OCI-LY3 (cell line): ENCODE measurements at regions not wholly inside any gene's neighbourhood (a gene's known extent, or its start where the extent isn't known, plus 50 kb on each side); places are given as distances from the start of the nearest gene placed in this dataset.

Source experiments
- H2AFZ ChIP-seq: fragments of 200-600, 300-600 bp; shearing (Covaris generic); 2 replicates; pipeline ENCODE4 v1.6.0; 2014; ENCODE audit warnings: antibody characterized with exemption, low read depth, low read length
- H3K27ac ChIP-seq: fragments of 200-600, 300-600 bp; sonication (generic); 2 replicates; pipeline ENCODE4 v1.5.1; 2014; ENCODE audit warnings: mild to moderate bottlenecking, low read length, moderate library complexity, mixed read lengths
- H3K27me3 ChIP-seq: fragments of 200-600, 300-600 bp; sonication (generic); 2 replicates; pipeline ENCODE4 v1.6.1; 2014; ENCODE audit warnings: low read depth, low read length, mixed read lengths
- H3K36me3 ChIP-seq: fragments of 200-600, 300-600 bp; sonication (generic); replicated peaks from 2 replicates; pipeline ENCODE3; 2014; ENCODE audit warnings: low read depth, low read length, mixed read lengths
- H3K4me1 ChIP-seq: fragments of 300-600, 200-600 bp; sonication (generic); 2 replicates; pipeline ENCODE4 v1.6.1; 2014; ENCODE audit warnings: low read length, mixed read lengths
- H3K4me2 ChIP-seq: fragments of 200-600, 300-600 bp; sonication (generic); 2 replicates; pipeline ENCODE4 v1.6.1; 2014; ENCODE audit warnings: low read length, mixed read lengths
- H3K4me3 ChIP-seq: fragments of 300-600, 200-600 bp; sonication (generic); 2 replicates; pipeline ENCODE4 v1.5.1; 2014; ENCODE audit warnings: antibody characterized with exemption, mild to moderate bottlenecking, low read length, moderate library complexity
- H3K79me2 ChIP-seq: fragments of 300-600, 200-600 bp; shearing (Covaris generic); 2 replicates; pipeline ENCODE4 v1.6.1; 2014; ENCODE audit warnings: mild to moderate bottlenecking, low read length, mixed read lengths
- H3K9ac ChIP-seq: fragments of 300-600, 200-600 bp; shearing (Covaris generic); 2 replicates; pipeline ENCODE4 v1.6.0; 2014; ENCODE audit warnings: mild to moderate bottlenecking, low read length, moderate library complexity
- H3K9me3 ChIP-seq: fragments of 200-600, 300-600 bp; shearing (Covaris generic); 2 replicates; pipeline ENCODE4 v1.6.1; 2014; ENCODE audit warnings: low read length, mixed read lengths; ENCODE audit not compliant: insufficient read depth
- H4K20me1 ChIP-seq: fragments of 200-600, 300-600 bp; sonication (generic); 2 replicates; pipeline ENCODE4 v1.6.1; 2016; ENCODE audit warnings: low read length, mixed read lengths; ENCODE audit not compliant: insufficient read depth
- EZH2phosphoT487 ChIP-seq: fragments of 200-600 bp; shearing (Covaris generic); IDR thresholded peaks from 2 replicates; pipeline ENCODE4 v1.6.1; 2018; ENCODE audit warnings: antibody characterized with exemption, mixed run types, low read depth
- TF ChIP-seq, protein P1 (sequence below): fragments of 200-600, 300-600 bp; sonication (generic); IDR thresholded peaks from 2 replicates; pipeline ENCODE4 v1.5.1; 2014; ENCODE audit warnings: antibody characterized with exemption, low read length, low read depth

DNA sequence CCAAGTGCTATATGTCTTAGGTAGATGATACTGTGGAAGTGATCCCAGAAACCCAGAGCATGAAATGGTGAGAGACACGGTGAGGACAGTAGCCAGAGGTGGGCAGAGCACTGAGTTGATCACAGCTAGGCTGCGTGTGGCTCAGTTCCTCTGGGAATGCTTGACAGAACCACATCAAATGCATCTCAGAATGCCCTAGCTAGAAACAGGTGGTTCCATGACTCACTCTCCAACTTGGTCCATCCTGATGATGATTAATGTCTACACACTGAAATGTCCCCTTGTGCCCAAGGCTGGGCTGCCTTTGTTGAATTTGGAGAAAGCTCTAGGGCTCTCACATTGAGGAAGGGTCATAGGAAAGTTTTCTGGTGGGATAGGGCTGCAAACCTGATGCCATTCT, 113.6 kb downstream of the ZNF518B start:
- no peak for TF ChIP-seq EZH2phosphoT487
- TF ChIP-seq, protein P1, sequence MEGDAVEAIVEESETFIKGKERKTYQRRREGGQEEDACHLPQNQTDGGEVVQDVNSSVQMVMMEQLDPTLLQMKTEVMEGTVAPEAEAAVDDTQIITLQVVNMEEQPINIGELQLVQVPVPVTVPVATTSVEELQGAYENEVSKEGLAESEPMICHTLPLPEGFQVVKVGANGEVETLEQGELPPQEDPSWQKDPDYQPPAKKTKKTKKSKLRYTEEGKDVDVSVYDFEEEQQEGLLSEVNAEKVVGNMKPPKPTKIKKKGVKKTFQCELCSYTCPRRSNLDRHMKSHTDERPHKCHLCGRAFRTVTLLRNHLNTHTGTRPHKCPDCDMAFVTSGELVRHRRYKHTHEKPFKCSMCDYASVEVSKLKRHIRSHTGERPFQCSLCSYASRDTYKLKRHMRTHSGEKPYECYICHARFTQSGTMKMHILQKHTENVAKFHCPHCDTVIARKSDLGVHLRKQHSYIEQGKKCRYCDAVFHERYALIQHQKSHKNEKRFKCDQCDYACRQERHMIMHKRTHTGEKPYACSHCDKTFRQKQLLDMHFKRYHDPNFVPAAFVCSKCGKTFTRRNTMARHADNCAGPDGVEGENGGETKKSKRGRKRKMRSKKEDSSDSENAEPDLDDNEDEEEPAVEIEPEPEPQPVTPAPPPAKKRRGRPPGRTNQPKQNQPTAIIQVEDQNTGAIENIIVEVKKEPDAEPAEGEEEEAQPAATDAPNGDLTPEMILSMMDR, result no peak
- Histone ChIP-seq H3K27me3 (peaks cover 58% of the 10 kb centered on the region), H3K79me2 (no peaks in the 10 kb centered on the region), H3K36me3 (no peaks in the 10 kb centered on the region), H3K9me3 (no peaks in the 10 kb centered on the region), H3K27ac (no peak overlapping the region), H2AFZ (no peak overlapping the region), H3K4me2 (no peak overlapping the region), H4K20me1 (no peaks in the 10 kb centered on the region), H3K4me1 (no peaks in the 10 kb centered on the region), H3K9ac (no peak overlapping the region), H3K4me3 (no peak overlapping the region)

DNA sequence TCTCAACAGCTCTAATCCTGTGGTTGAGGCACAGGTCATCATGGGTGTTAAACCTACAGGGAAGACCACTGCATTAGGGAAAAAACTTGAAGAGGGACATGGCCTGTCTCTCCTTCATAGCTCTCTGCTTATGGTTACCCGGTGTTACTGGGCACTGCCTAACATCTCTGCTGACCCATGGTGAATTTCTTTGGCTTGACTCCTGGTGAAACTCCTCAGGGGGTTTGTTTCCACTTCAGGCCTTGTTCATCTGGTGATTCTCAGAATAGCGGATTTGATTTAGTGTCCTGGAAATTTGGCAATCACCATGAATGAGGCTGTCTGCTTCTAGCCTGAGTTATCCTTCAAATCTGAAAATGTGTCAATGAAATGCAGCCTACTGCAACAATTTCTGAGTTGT, 114.4 kb downstream of the ZNF518B start:
- no peaks in the 10 kb centered on the region for H3K36me3 ChIP-seq
- peaks cover 59% of the 10 kb centered on the region for H3K27me3 ChIP-seq
- no peak for TF ChIP-seq EZH2phosphoT487
- TF ChIP-seq, protein P1, result no peak
- H3K4me2 ChIP-seq, result no peak overlapping the region
- H3K4me3 ChIP-seq, result no peak overlapping the region
- no peak overlapping the region for H3K9ac ChIP-seq
- no peaks in the 10 kb centered on the region for H4K20me1 ChIP-seq
- H3K4me1 ChIP-seq, result no peaks in the 10 kb centered on the region
- no peaks in the 10 kb centered on the region for H3K79me2 ChIP-seq
- no peaks in the 10 kb centered on the region for H3K9me3 ChIP-seq
- H2AFZ ChIP-seq, result no peak overlapping the region
- H3K27ac ChIP-seq, result no peak overlapping the region

DNA sequence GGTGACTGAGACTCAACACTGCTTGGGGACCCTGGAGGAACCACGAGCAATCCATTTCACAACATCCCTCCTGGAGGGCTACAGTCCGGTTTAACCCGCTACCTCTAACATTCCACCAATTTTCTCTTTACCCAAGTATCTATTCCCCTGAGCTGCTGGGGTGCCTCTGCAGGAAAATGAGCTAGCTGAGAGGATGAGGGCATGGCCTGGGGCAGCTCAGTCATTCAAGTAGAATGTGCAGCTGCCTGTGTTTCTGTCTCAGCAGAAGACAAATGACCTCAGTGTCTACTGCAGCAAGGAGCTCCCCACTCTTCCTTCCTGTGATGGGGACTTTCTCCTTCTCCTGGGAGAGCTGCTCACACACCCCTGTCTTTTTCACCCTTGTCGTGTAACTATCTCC, 120.8 kb downstream of the ZNF518B start:
- H3K79me2 ChIP-seq, result no peaks in the 10 kb centered on the region
- no peak overlapping the region for H3K4me3 ChIP-seq
- no peaks in the 10 kb centered on the region for H3K4me1 ChIP-seq
- H3K4me2 ChIP-seq, result no peak overlapping the region
- no peak overlapping the region for H3K9ac ChIP-seq
- H2AFZ ChIP-seq, result no peak overlapping the region
- peaks cover 56% of the 10 kb centered on the region for H3K27me3 ChIP-seq
- no peaks in the 10 kb centered on the region for H3K36me3 ChIP-seq
- no peak overlapping the region for H3K27ac ChIP-seq
- H3K9me3 ChIP-seq, result no peaks in the 10 kb centered on the region
- TF ChIP-seq, protein P1, result no peak
- TF ChIP-seq EZH2phosphoT487, result no peak
- H4K20me1 ChIP-seq, result no peaks in the 10 kb centered on the region

DNA sequence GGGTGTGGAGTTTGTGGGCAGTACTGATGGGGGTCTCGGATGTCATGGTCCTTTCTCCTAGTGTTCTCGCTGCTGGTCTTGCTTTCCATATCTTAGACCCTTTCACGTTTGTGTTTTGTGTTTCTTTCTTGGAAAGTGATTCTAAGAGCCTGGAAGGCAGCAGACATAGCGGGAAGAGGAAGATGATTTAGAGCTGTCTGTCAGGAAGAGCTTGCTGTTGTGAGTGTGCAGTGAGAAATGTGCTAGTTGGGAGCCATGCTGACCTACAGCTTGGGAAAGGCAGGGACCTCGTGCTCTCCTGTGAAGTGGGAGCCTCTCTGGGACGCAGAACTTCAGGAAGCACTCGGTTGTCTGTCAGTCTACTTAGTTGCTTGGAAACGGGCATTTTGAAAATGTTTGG, 122.2 kb downstream of the ZNF518B start:
- Histone ChIP-seq H3K9ac (no peak overlapping the region), H2AFZ (no peak overlapping the region), H3K4me1 (no peaks in the 10 kb centered on the region), H3K4me2 (no peak overlapping the region), H4K20me1 (no peaks in the 10 kb centered on the region), H3K27me3 (peaks cover 53% of the 10 kb centered on the region), H3K9me3 (no peaks in the 10 kb centered on the region), H3K27ac (no peak overlapping the region), H3K4me3 (no peak overlapping the region), H3K79me2 (no peaks in the 10 kb centered on the region), H3K36me3 (no peaks in the 10 kb centered on the region)
- TF ChIP-seq, protein P1, result no peak
- no peak for TF ChIP-seq EZH2phosphoT487
